GM19467 (cell line): ENCODE measurements at regions not wholly inside any gene's neighbourhood (a gene's known extent, or its start where the extent isn't known, plus 50 kb on each side); places are given as distances from the start of the nearest gene placed in this dataset.

Experiments used
- ATAC-seq: cut with Tn5 transposase; IDR thresholded peaks from one replicate; pipeline ENCODE4 v1.9.1; 2021; ENCODE audit warnings: mild to moderate bottlenecking, moderate library complexity; ENCODE audit not compliant: unreplicated experiment

- no peak for ATAC-seq
Measured at GRCh38 chr2:129698593-129698992, 280.9 kb upstream of the RAB6C start.

GRCh38 chr2:129699781-129700573 lies 279.5 kb upstream of the RAB6C start:
- ATAC-seq = no peak

GRCh38 chr2:129702416-129703176 lies 276.9 kb upstream of the RAB6C start:
- no peak for ATAC-seq

GRCh38 chr2:129705085-129705484 lies 274.4 kb upstream of the RAB6C start:
- no peak for ATAC-seq

- no peak for ATAC-seq
Measured at GRCh38 chr2:129707800-129708199, 271.7 kb upstream of the RAB6C start.

- ATAC-seq = no peak
Measured at GRCh38 chr2:129708221-129708967, 271.1 kb upstream of the RAB6C start.

- ATAC-seq = no peak
Measured at GRCh38 chr2:129709001-129709955, 270.2 kb upstream of the RAB6C start.

GRCh38 chr2:129709956-129710598 lies 269.4 kb upstream of the RAB6C start:
- no peak for ATAC-seq

- no peak for ATAC-seq
Measured at GRCh38 chr2:129710670-129711495, 268.6 kb upstream of the RAB6C start.

- ATAC-seq = no peak
Measured at GRCh38 chr2:129711816-129712675, 267.4 kb upstream of the RAB6C start.

GRCh38 chr2:129712676-129712985 lies 266.8 kb upstream of the RAB6C start:
- ATAC-seq = no peak

- no peak for ATAC-seq
Measured at GRCh38 chr2:129713337-129713736, 266.1 kb upstream of the RAB6C start.

GRCh38 chr2:129716781-129717559 lies 262.5 kb upstream of the RAB6C start:
- ATAC-seq = no peak

- ATAC-seq = no peak
Measured at GRCh38 chr2:129717560-129718130, 261.8 kb upstream of the RAB6C start.

GRCh38 chr2:129719335-129719734 lies 260.1 kb upstream of the RAB6C start:
- no peak for ATAC-seq

GRCh38 chr2:129720360-129720759 lies 259.1 kb upstream of the RAB6C start:
- ATAC-seq = no peak

- no peak for ATAC-seq
Measured at GRCh38 chr2:129720761-129721160, 258.7 kb upstream of the RAB6C start.
